K562 (cell line): ENCODE measurements at regions not wholly inside any gene's neighbourhood (a gene's known extent, or its start where the extent isn't known, plus 50 kb on each side); places are given as distances from the start of the nearest gene placed in this dataset.

Source experiments
- ARID3B ChIP-seq: fragments of 250-450 bp; sonication (Bioruptor Pico); IDR thresholded peaks from 2 replicates; pipeline ENCODE4 v1.4.0; 2020; ENCODE audit warnings: borderline replicate concordance
- TF ChIP-seq, protein P1 (sequence below): fragments of 450-650 bp; IDR thresholded peaks from 2 replicates; pipeline ENCODE4 v1.6.1; 2018; ENCODE audit not compliant: partially characterized antibody
- TF ChIP-seq, protein P2 (sequence below): fragments of 200-600 bp; sonication (generic); IDR thresholded peaks from one replicate; pipeline ENCODE4 v1.6.1; 2012; ENCODE audit warnings: mild to moderate bottlenecking, low read depth, low read length, inconsistent platforms

- TF ChIP-seq, protein P1, sequence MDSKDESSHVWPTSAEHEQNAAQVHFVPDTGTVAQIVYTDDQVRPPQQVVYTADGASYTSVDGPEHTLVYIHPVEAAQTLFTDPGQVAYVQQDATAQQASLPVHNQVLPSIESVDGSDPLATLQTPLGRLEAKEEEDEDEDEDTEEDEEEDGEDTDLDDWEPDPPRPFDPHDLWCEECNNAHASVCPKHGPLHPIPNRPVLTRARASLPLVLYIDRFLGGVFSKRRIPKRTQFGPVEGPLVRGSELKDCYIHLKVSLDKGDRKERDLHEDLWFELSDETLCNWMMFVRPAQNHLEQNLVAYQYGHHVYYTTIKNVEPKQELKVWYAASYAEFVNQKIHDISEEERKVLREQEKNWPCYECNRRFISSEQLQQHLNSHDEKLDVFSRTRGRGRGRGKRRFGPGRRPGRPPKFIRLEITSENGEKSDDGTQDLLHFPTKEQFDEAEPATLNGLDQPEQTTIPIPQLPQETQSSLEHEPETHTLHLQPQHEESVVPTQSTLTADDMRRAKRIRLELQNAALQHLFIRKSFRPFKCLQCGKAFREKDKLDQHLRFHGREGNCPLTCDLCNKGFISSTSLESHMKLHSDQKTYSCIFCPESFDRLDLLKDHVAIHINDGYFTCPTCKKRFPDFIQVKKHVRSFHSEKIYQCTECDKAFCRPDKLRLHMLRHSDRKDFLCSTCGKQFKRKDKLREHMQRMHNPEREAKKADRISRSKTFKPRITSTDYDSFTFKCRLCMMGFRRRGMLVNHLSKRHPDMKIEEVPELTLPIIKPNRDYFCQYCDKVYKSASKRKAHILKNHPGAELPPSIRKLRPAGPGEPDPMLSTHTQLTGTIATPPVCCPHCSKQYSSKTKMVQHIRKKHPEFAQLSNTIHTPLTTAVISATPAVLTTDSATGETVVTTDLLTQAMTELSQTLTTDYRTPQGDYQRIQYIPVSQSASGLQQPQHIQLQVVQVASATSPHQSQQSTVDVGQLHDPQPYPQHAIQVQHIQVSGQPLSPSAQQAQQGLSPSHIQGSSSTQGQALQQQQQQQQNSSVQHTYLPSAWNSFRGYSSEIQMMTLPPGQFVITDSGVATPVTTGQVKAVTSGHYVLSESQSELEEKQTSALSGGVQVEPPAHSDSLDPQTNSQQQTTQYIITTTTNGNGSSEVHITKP, result peak; percentile 52
- no peak for TF ChIP-seq ARID3B (CRISPR knock-in tag)
- TF ChIP-seq, protein P2, sequence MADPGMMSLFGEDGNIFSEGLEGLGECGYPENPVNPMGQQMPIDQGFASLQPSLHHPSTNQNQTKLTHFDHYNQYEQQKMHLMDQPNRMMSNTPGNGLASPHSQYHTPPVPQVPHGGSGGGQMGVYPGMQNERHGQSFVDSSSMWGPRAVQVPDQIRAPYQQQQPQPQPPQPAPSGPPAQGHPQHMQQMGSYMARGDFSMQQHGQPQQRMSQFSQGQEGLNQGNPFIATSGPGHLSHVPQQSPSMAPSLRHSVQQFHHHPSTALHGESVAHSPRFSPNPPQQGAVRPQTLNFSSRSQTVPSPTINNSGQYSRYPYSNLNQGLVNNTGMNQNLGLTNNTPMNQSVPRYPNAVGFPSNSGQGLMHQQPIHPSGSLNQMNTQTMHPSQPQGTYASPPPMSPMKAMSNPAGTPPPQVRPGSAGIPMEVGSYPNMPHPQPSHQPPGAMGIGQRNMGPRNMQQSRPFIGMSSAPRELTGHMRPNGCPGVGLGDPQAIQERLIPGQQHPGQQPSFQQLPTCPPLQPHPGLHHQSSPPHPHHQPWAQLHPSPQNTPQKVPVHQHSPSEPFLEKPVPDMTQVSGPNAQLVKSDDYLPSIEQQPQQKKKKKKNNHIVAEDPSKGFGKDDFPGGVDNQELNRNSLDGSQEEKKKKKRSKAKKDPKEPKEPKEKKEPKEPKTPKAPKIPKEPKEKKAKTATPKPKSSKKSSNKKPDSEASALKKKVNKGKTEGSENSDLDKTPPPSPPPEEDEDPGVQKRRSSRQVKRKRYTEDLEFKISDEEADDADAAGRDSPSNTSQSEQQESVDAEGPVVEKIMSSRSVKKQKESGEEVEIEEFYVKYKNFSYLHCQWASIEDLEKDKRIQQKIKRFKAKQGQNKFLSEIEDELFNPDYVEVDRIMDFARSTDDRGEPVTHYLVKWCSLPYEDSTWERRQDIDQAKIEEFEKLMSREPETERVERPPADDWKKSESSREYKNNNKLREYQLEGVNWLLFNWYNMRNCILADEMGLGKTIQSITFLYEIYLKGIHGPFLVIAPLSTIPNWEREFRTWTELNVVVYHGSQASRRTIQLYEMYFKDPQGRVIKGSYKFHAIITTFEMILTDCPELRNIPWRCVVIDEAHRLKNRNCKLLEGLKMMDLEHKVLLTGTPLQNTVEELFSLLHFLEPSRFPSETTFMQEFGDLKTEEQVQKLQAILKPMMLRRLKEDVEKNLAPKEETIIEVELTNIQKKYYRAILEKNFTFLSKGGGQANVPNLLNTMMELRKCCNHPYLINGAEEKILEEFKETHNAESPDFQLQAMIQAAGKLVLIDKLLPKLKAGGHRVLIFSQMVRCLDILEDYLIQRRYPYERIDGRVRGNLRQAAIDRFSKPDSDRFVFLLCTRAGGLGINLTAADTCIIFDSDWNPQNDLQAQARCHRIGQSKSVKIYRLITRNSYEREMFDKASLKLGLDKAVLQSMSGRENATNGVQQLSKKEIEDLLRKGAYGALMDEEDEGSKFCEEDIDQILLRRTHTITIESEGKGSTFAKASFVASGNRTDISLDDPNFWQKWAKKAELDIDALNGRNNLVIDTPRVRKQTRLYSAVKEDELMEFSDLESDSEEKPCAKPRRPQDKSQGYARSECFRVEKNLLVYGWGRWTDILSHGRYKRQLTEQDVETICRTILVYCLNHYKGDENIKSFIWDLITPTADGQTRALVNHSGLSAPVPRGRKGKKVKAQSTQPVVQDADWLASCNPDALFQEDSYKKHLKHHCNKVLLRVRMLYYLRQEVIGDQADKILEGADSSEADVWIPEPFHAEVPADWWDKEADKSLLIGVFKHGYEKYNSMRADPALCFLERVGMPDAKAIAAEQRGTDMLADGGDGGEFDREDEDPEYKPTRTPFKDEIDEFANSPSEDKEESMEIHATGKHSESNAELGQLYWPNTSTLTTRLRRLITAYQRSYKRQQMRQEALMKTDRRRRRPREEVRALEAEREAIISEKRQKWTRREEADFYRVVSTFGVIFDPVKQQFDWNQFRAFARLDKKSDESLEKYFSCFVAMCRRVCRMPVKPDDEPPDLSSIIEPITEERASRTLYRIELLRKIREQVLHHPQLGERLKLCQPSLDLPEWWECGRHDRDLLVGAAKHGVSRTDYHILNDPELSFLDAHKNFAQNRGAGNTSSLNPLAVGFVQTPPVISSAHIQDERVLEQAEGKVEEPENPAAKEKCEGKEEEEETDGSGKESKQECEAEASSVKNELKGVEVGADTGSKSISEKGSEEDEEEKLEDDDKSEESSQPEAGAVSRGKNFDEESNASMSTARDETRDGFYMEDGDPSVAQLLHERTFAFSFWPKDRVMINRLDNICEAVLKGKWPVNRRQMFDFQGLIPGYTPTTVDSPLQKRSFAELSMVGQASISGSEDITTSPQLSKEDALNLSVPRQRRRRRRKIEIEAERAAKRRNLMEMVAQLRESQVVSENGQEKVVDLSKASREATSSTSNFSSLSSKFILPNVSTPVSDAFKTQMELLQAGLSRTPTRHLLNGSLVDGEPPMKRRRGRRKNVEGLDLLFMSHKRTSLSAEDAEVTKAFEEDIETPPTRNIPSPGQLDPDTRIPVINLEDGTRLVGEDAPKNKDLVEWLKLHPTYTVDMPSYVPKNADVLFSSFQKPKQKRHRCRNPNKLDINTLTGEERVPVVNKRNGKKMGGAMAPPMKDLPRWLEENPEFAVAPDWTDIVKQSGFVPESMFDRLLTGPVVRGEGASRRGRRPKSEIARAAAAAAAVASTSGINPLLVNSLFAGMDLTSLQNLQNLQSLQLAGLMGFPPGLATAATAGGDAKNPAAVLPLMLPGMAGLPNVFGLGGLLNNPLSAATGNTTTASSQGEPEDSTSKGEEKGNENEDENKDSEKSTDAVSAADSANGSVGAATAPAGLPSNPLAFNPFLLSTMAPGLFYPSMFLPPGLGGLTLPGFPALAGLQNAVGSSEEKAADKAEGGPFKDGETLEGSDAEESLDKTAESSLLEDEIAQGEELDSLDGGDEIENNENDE, result no peak
These were observed 195.7 kb downstream of the ZFP36L2 start (continued) for GRCh38 chr2:43030551-43031307.
